ENCODE measurements at regions not wholly inside any gene's neighbourhood (a gene's known extent, or its start where the extent isn't known, plus 50 kb on each side); places are given as distances from the start of the nearest gene placed in this dataset.
"Not testable (repeated sequence)": the region's sequence is repeated elsewhere in the genome, so short reads cannot be mapped to it uniquely, and the experiment has no call there.

DNA sequence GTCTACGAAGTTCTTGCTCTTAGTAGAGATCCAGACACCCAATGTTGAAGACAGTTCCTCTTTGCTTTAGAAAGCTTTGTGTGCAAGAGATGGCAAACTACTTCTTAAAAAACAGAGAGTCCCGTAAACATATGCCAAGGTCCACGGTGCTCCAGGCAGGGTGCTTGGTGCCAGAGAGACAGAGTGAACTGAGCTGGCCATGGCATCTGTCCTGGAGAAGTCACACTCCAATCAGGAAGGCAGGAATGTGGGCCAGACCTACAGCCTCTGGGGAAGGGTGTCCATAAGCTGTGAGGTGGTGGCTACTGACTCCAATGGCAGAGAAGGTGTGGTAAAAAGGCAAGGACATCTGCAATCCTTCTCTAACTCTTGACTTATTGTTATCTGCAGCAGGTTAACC is 242.0 kb upstream of the PLGLB2 start:
- H3K9me3 ChIP-seq (ENCODE audit: control insufficient read depth, insufficient read depth, low read depth, low read length); H3K4me1 ChIP-seq (ENCODE audit: control insufficient read depth, insufficient read depth, low read length); POLR2A ChIA-PET; H3K4me3 ChIP-seq (ENCODE audit: low read depth, low read length); H3K27ac ChIP-seq (ENCODE audit: extremely low read depth, low read depth, low read length); CTCF ChIA-PET; H3K36me3 ChIP-seq (ENCODE audit: control insufficient read depth in 2 of 2, insufficient read depth in 1 of 2, low read length in 2 of 2): not testable (repeated sequence)

DNA sequence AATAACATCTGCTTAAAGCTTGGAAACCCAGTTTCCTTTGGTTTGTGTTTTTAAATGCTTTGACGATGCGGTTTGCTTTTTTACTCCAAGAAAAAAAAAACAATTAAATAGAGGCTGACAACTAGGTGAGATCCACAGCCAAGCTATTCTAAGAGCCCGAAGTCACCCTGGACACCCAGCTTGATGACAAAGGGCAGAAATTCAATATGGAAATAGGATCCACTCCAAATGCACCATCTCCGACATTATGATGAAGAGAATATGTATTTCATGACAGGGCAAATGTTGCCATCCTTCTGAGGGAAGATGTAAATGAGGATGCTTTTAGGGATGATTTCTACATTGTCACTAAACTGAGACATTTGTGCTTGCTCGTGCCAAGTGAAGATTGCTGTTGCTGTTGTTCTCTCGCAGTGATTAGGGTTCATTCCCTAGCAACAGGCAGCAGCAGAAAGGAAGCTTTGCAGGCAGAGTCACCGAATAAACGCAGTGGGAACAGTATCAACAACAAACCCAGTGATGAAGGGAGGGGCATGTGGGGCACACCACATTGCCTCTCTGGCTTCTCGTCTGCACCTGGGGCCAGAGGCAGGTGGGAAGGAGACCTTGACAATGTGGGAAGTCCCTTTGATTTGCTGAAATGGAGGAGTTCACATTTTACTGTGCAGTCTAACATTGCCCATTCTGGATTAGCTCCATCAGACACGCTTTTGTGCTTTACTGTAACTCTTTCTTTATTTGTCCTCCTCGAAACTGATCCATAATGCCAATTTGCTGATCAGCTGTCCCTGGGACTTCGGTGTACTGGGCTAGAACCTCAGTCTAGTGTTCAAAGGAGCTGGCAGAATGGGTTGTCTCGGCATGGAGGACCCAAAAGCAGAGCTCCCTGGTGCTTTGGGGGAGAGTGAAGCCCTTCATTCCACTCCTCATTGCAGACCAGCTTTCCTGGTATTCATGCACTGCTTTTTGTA is 240.2 kb upstream of the PLGLB2 start:
- H3K27ac ChIP-seq (ENCODE audit: extremely low read depth, low read depth, low read length); H3K4me3 ChIP-seq (ENCODE audit: low read depth, low read length); H3K4me1 ChIP-seq (ENCODE audit: control insufficient read depth, insufficient read depth, low read length); CTCF ChIA-PET; POLR2A ChIA-PET; H3K9me3 ChIP-seq (ENCODE audit: control insufficient read depth, insufficient read depth, low read depth, low read length); H3K36me3 ChIP-seq (ENCODE audit: control insufficient read depth in 2 of 2, insufficient read depth in 1 of 2, low read length in 2 of 2): not testable (repeated sequence)

DNA sequence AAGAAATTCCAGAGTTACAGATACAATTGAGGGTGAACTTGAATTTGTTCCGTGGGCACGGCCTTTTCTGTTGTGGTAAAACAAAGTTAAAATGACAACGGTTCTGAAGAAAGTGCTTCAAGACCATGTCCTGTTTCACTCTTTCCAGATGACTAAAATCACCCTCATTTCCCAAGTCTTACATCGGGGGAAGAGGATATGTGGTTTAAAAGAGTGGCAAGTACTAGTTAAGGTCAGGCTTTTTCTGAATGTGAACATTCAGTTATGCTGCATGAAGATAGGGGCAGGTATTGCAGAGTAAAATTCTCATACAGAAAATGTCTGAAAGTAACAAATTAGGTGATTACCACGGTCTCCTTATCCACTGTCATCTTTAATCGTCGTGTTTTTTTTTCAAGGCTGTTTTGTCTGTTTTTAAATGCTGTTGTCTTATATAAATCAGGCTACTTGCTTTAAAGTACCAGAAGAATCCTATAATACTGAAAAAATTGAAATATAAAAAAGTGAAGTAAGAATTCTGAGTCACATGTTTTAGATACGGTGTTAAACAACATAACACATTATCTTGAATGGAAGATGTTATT is 236.6 kb upstream of the PLGLB2 start:
- CTCF ChIA-PET = interaction anchor here (0.6 kb wide), 1 partner anchor 1518 kb away, joined by 3 read pairs; no protein-coding TSS in a partner anchor
- POLR2A ChIA-PET; H3K4me3 ChIP-seq (ENCODE audit: low read depth, low read length); H3K9me3 ChIP-seq (ENCODE audit: control insufficient read depth, insufficient read depth, low read depth, low read length); H3K36me3 ChIP-seq (ENCODE audit: control insufficient read depth in 2 of 2, insufficient read depth in 1 of 2, low read length in 2 of 2); H3K27ac ChIP-seq (ENCODE audit: extremely low read depth, low read depth, low read length); H3K4me1 ChIP-seq (ENCODE audit: control insufficient read depth, insufficient read depth, low read length): not testable (repeated sequence)

DNA sequence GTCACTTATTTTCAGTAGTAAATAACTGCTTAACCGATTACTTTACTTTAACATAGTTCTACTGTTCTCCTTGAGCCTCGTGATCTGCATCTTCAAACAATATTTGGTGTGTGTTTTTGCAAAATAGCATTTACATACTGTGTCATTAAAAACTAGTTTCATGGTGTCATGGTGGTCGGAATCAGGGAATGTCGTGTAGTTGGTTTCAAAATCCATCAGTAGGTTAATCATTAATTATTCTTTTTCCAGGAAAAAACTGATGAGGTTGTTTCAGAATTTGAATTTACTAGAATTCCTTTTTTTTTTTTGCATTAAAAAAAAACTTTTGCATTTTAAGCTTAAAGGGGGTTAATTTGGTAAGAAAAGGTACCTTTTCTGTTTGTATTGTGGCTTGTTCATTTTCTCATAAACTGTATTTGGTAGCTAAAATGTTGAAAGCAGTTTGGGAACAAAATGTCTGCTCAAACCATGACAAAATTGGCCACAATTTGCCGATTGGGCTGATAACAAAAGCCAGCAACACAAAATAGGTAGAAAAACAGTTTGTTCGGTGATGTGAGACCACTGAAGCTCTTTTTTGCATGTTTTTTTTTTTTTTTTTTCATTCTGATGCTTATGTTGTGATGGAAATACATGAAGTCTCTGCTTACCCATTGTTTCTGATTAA is 234.9 kb upstream of the PLGLB2 start:
- H3K36me3 ChIP-seq (ENCODE audit: control insufficient read depth in 2 of 2, insufficient read depth in 1 of 2, low read length in 2 of 2); POLR2A ChIA-PET; H3K4me3 ChIP-seq (ENCODE audit: low read depth, low read length); H3K4me1 ChIP-seq (ENCODE audit: control insufficient read depth, insufficient read depth, low read length); CTCF ChIA-PET; H3K27ac ChIP-seq (ENCODE audit: extremely low read depth, low read depth, low read length); H3K9me3 ChIP-seq (ENCODE audit: control insufficient read depth, insufficient read depth, low read depth, low read length): not testable (repeated sequence)

DNA sequence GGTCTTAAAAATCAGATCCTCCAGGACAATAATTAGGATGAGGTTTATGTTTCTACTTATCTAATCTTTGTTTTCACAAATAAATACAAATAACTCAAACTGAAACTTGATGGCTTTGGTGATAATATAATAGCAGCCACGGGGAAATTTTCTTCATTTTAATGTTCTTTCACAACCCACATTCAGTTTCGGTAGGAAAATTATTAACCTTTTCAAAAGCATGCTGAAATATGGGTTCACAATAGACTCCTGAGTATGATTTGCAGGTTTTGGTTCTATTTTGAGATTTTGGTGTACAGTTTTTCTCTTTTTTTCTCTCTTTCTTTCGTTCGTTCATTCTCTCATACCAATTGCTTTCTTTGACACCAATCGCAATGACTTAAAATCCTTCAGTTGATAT is 233.9 kb upstream of the PLGLB2 start:
- H3K9me3 ChIP-seq (ENCODE audit: control insufficient read depth, insufficient read depth, low read depth, low read length); H3K36me3 ChIP-seq (ENCODE audit: control insufficient read depth in 2 of 2, insufficient read depth in 1 of 2, low read length in 2 of 2); H3K4me3 ChIP-seq (ENCODE audit: low read depth, low read length); POLR2A ChIA-PET; H3K27ac ChIP-seq (ENCODE audit: extremely low read depth, low read depth, low read length); CTCF ChIA-PET; H3K4me1 ChIP-seq (ENCODE audit: control insufficient read depth, insufficient read depth, low read length): not testable (repeated sequence)

DNA sequence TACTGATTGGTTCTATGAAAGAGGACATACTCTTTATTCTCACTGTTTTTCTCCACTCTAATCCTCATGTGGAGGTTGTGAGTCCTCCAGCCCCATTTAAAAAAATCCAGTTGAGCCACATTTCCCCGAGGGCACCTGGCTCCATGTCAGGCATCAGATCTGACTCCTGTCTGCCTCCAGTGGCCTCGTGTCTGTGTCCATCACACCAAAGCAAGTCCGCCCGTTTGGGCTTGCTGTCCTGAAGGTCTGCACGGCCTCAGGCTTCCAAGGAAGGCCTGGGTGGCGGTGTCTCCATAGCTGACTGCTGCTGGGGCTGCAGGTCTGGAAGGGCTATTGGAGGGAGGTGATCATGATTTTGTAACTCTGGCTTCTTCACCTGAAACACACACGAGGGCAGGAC is 233.4 kb upstream of the PLGLB2 start:
- CTCF ChIA-PET; H3K9me3 ChIP-seq (ENCODE audit: control insufficient read depth, insufficient read depth, low read depth, low read length); POLR2A ChIA-PET: not testable (repeated sequence)

DNA sequence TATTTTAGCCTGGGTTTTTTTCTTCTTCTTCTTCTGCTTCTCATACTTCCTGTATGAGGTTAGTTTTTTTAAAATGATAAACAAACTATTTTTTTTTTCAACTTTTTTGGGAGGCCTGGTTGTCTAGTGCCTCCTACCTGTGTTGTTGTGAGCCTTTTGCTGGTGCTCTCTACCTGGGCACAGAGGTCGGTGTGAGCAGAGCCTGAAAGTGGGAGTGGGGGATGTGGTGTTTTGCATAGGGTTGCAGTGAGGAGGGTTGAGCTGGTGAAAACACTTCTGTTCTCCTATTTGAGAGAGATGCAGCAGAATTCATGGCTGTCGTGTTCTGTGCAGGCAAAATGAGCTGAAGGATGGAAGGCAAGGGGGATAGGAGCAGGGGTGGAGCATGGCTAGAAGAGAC is 232.7 kb upstream of the PLGLB2 start:
- CTCF ChIA-PET; H3K4me3 ChIP-seq (ENCODE audit: low read depth, low read length); H3K36me3 ChIP-seq (ENCODE audit: control insufficient read depth in 2 of 2, insufficient read depth in 1 of 2, low read length in 2 of 2); H3K9me3 ChIP-seq (ENCODE audit: control insufficient read depth, insufficient read depth, low read depth, low read length); H3K4me1 ChIP-seq (ENCODE audit: control insufficient read depth, insufficient read depth, low read length); H3K27ac ChIP-seq (ENCODE audit: extremely low read depth, low read depth, low read length); POLR2A ChIA-PET: not testable (repeated sequence)

More for the DNA sequence above, 233.4 kb upstream of the PLGLB2 start:
- H3K27ac ChIP-seq (ENCODE audit: extremely low read depth, low read depth, low read length); H3K4me1 ChIP-seq (ENCODE audit: control insufficient read depth, insufficient read depth, low read length); H3K36me3 ChIP-seq (ENCODE audit: control insufficient read depth in 2 of 2, insufficient read depth in 1 of 2, low read length in 2 of 2); H3K4me3 ChIP-seq (ENCODE audit: low read depth, low read length): not testable (repeated sequence)

DNA sequence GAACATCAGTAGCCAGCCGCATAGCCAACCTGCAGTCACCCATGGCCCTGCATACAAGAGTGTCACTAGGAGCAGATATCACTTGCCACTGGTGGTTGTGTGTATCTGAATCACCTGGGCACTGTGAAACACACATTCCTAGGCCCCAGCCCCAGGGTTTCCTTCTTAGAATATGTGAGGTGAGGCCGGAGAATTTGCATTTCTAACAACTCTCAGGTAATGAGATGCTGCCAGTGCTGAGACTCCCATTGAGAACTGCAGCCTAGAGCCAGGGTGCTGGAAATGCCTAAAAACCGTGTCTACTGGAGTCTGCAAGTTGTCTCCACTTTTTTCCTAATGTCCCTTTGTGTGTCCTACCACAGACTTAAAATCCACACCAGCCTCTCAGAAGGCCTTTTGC is 232.0 kb upstream of the PLGLB2 start:
- POLR2A ChIA-PET; H3K9me3 ChIP-seq (ENCODE audit: control insufficient read depth, insufficient read depth, low read depth, low read length); H3K4me1 ChIP-seq (ENCODE audit: control insufficient read depth, insufficient read depth, low read length); H3K36me3 ChIP-seq (ENCODE audit: control insufficient read depth in 2 of 2, insufficient read depth in 1 of 2, low read length in 2 of 2); H3K4me3 ChIP-seq (ENCODE audit: low read depth, low read length); H3K27ac ChIP-seq (ENCODE audit: extremely low read depth, low read depth, low read length); CTCF ChIA-PET: not testable (repeated sequence)

DNA sequence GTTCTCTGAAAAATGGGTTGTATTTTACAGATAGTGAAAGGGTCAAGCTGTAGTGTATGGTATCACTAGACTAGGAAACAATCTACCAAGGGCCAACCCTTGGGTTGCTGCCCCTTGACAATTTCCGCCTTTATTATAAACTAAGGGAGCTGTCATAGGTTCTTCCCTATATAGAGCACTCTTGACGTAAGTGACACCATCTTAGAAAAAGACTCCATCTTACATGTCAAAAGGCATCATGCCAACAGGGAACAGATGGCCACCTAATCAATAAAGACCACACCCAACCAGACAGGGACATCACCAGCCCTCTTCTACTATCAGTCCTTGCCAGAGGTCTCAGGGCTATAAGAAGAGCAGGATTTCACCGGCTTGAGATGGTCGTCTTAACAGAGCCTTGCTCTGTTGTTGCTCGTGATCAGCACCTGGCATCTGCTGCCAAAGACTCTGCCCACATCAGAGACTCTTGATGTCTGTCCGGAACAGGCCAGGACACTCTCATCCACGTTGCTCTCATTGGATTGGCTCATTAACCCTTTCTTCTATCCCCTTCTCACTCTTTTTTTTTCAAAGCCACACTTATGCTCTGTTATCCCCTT is 231.4 kb upstream of the PLGLB2 start:
- POLR2A ChIA-PET; H3K4me3 ChIP-seq (ENCODE audit: low read depth, low read length); H3K4me1 ChIP-seq (ENCODE audit: control insufficient read depth, insufficient read depth, low read length); CTCF ChIA-PET; H3K27ac ChIP-seq (ENCODE audit: extremely low read depth, low read depth, low read length); H3K36me3 ChIP-seq (ENCODE audit: control insufficient read depth in 2 of 2, insufficient read depth in 1 of 2, low read length in 2 of 2); H3K9me3 ChIP-seq (ENCODE audit: control insufficient read depth, insufficient read depth, low read depth, low read length): not testable (repeated sequence)

DNA sequence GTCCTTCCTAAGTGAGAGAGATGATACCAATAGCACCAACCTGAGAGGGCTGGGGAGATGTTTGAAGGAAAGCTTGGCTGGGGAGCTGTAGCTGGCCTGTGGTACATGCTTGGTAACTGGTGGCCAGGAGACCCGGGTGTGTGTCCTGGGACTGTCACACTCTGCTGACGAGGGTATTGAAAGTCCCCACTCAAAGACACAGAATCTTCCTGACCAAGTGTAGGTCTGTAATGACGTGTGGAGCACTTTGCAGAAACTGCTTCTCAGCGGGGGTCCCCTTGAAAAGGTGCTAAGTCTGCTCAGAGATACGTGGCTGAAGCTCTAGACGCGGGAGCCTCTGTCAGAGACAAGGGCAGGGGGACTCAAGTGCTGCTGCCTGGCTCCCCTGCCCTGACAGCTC is 230.4 kb upstream of the PLGLB2 start:
- H3K36me3 ChIP-seq (ENCODE audit: control insufficient read depth in 2 of 2, insufficient read depth in 1 of 2, low read length in 2 of 2); H3K9me3 ChIP-seq (ENCODE audit: control insufficient read depth, insufficient read depth, low read depth, low read length); POLR2A ChIA-PET; H3K27ac ChIP-seq (ENCODE audit: extremely low read depth, low read depth, low read length); H3K4me3 ChIP-seq (ENCODE audit: low read depth, low read length); H3K4me1 ChIP-seq (ENCODE audit: control insufficient read depth, insufficient read depth, low read length); CTCF ChIA-PET: not testable (repeated sequence)

DNA sequence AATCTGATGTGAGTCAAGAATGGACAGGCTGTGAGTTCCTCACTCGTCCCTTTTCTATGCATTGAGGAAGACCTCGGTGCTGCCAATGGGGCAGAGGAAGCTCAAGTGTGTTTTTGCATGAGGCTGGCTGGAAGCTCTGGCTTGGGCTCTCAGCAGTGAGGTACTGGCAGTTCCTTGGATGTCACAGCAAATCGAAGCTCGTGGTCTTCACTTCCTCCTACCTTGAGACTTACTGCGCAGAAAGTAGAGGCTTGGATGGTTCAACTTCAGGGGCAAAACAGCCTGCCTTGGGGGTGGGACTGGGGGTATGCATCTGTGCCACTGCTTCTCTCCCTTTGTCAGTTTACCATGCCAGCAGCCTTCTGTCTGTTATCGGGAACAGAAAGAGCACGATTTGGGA is 229.8 kb upstream of the PLGLB2 start:
- H3K36me3 ChIP-seq (ENCODE audit: control insufficient read depth in 2 of 2, insufficient read depth in 1 of 2, low read length in 2 of 2); H3K4me1 ChIP-seq (ENCODE audit: control insufficient read depth, insufficient read depth, low read length); H3K27ac ChIP-seq (ENCODE audit: extremely low read depth, low read depth, low read length); POLR2A ChIA-PET; H3K4me3 ChIP-seq (ENCODE audit: low read depth, low read length); CTCF ChIA-PET; H3K9me3 ChIP-seq (ENCODE audit: control insufficient read depth, insufficient read depth, low read depth, low read length): not testable (repeated sequence)
